Naive B cell (primary cell): ENCODE measurements at regions not wholly inside any gene's neighbourhood (a gene's known extent, or its start where the extent isn't known, plus 50 kb on each side); places are given as distances from the start of the nearest gene placed in this dataset.

Experiments used
- ATAC-seq, 2 donors: fragments of 150-1000 bp; cut with Tn5 transposase; 2 replicates each; pipeline ENCODE4 v1.10.0; 2021; ENCODE audit warnings: low read depth in 2 of 2, mild to moderate bottlenecking in 2 of 2, moderate library complexity in 2 of 2
- DNase-seq: peaks from one replicate; pipeline ENCODE4 v3.0.0; 2022
- H3K27ac Mint-ChIP-seq, 6 donors: one replicate each; pipeline ENCODE4 v1.8.0; 2020 to 2022; ENCODE audit warnings: mild to moderate bottlenecking in 6 of 6, mixed read lengths in 6 of 6, moderate library complexity in 5 of 6, inconsistent platforms in 2 of 6
- H3K27me3 Mint-ChIP-seq, 3 donors: one replicate each; pipeline ENCODE4 v1.8.0; 2021 to 2022; ENCODE audit warnings: mixed read lengths in 3 of 3, mild to moderate bottlenecking in 1 of 3
- H3K36me3 Mint-ChIP-seq, 2 donors: one replicate each; pipeline ENCODE4 v1.8.0; 2020 to 2022; ENCODE audit warnings: mixed read lengths in 2 of 2, inconsistent platforms in 1 of 2, mild to moderate bottlenecking in 1 of 2
- H3K4me1 Mint-ChIP-seq, 3 donors: one replicate each; pipeline ENCODE4 v1.8.0; 2020 to 2022; ENCODE audit warnings: mixed read lengths in 3 of 3, inconsistent platforms in 1 of 3, mild to moderate bottlenecking in 1 of 3, moderate library complexity in 1 of 3
- H3K4me3 Mint-ChIP-seq, 8 donors: one replicate each; pipeline ENCODE4 v1.8.0; 2020 to 2022; ENCODE audit warnings: mild to moderate bottlenecking in 8 of 8, mixed read lengths in 8 of 8, moderate library complexity in 8 of 8, inconsistent platforms in 2 of 8
- H3K9me3 Mint-ChIP-seq, 7 donors: one replicate each; pipeline ENCODE4 v1.8.0; 2020 to 2022; ENCODE audit warnings: mixed read lengths in 7 of 7, mild to moderate bottlenecking in 5 of 7, inconsistent platforms in 2 of 7, moderate library complexity in 1 of 7

DNA sequence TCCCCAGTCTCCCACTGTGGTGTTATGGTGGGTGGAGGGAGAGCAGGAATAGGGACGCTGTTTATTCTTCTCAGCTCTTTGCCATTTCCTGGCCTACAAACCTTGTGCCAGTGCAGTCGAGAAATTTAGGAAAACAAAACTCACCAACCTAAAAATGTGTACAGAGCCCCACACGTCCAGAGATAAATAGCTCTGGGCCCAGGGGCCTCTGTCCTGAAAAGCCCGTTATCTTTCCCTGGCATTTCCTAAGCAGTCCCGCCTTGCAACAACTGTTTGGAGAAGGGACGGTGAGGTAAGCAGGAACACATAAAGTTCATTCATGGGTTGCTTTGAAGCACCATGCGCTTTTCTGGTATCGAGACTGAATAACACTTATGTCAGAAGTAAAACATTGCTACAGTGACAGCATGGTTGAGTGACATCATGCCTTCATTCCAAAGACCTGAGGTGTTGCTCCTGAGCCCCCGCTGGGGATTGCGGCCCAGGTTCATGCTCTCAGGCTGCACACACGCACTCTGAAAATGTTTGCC, 80.1 kb upstream of the NXT1 start:
- no peaks in the 10 kb centered on the region for H3K4me1 Mint-ChIP-seq
- H3K9me3 Mint-ChIP-seq = peaks cover 7 to 19% (median 14%) of the 10 kb centered on the region in 7 donors
- peaks cover 8 to 13% of the 10 kb centered on the region in 2 donors for H3K36me3 Mint-ChIP-seq
- peaks cover 0 to 8% (median 0%) of the 10 kb centered on the region in 3 donors for H3K27me3 Mint-ChIP-seq
- H3K27ac Mint-ChIP-seq = no peak overlapping the region
- ATAC-seq = no peak
- no peak overlapping the region for H3K4me3 Mint-ChIP-seq
- DNase-seq = no peak

GRCh38 chr20:23269954-23270353, 80.6 kb upstream of the NXT1 start:
- Mint-ChIP-seq H3K27me3 (peaks cover 0 to 8% (median 0%) of the 10 kb centered on the region in 3 donors), H3K4me3 (no peak overlapping the region), H3K9me3 (peaks cover 7 to 22% (median 14%) of the 10 kb centered on the region in 7 donors), H3K27ac (no peak overlapping the region), H3K4me1 (no peaks in the 10 kb centered on the region), H3K36me3 (peaks cover 8 to 13% of the 10 kb centered on the region in 2 donors)
- no peak for ATAC-seq
- DNase-seq = no peak

GRCh38 chr20:23268792-23269354, 81.7 kb upstream of the NXT1 start:
- H3K9me3 Mint-ChIP-seq = peaks cover 8 to 22% (median 15%) of the 10 kb centered on the region in 7 donors
- H3K36me3 Mint-ChIP-seq = peaks cover 8 to 13% of the 10 kb centered on the region in 2 donors
- H3K4me1 Mint-ChIP-seq = no peaks in the 10 kb centered on the region
- DNase-seq (no peak), ATAC-seq (no peak)
- peaks cover 0 to 8% (median 0%) of the 10 kb centered on the region in 3 donors for H3K27me3 Mint-ChIP-seq
- no peak overlapping the region for H3K4me3 Mint-ChIP-seq
- no peak overlapping the region for H3K27ac Mint-ChIP-seq

- Mint-ChIP-seq H3K4me1 (no peaks in the 10 kb centered on the region), H3K27ac (no peak overlapping the region), H3K27me3 (peaks cover 0 to 7% (median 0%) of the 10 kb centered on the region in 3 donors), H3K4me3 (no peak overlapping the region), H3K36me3 (peaks cover 8 to 13% of the 10 kb centered on the region in 2 donors), H3K9me3 (peaks cover 14 to 29% (median 17%) of the 10 kb centered on the region in 7 donors)
- no peak for ATAC-seq
- no peak for DNase-seq
These were observed 82.7 kb upstream of the NXT1 start for GRCh38 chr20:23267909-23268308.

DNA sequence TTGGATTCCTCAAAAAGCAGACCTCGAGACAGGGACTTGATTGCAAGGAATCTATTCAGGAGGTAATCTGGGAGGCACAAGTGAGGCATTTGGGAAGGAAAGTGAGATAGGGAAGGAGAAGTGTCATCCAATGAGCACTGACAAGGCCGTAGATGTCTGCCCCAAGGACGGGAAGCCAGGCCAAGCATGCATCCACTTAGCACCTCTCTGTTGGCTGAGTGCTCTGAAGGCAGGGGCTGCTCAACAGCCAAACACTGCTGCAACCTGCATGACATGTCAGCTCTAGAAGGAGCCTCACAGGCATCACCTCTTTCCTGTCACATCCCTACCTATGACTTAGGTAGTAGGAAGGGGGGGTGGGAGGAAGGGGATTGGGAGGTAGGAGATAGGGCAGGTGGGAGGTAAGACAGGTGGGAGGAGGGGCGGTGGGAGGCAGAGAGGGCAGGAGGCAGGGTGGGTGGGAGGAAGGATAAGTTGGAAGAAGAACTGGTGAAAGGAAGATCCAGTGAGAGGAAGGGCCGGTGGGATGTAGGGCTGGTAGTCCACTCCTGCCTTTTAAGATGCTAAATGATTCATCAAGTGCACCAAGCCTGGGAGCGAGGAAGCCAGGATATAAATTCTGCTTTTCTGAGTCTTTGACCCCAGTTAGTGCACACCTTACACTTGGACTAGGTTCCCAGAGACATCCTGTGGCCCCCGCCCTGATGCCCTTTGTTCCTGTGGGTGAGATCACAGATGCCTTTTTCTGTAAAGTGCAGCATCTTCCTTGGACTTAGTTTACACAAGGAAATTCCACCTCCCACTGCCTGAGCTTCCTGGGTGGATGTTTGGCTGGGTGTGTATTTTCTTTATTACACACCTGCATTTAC, 83.8 kb upstream of the NXT1 start:
- Mint-ChIP-seq H3K27me3 (no peaks in the 10 kb centered on the region), H3K4me3 (no peak overlapping the region), H3K9me3 (peaks cover 14 to 29% (median 16%) of the 10 kb centered on the region in 7 donors), H3K4me1 (no peaks in the 10 kb centered on the region), H3K27ac (no peak overlapping the region), H3K36me3 (peaks cover 8 to 13% of the 10 kb centered on the region in 2 donors)
- DNase-seq (no peak), ATAC-seq (no peak)

GRCh38 chr20:23265226-23265625, 85.4 kb upstream of the NXT1 start:
- DNase-seq (no peak), ATAC-seq (no peak)
- Mint-ChIP-seq H3K4me1 (no peaks in the 10 kb centered on the region), H3K27ac (no peak overlapping the region), H3K9me3 (peaks cover 14 to 29% (median 16%) of the 10 kb centered on the region in 7 donors), H3K27me3 (no peaks in the 10 kb centered on the region), H3K36me3 (peaks cover 8 to 13% of the 10 kb centered on the region in 2 donors), H3K4me3 (no peak overlapping the region)

DNA sequence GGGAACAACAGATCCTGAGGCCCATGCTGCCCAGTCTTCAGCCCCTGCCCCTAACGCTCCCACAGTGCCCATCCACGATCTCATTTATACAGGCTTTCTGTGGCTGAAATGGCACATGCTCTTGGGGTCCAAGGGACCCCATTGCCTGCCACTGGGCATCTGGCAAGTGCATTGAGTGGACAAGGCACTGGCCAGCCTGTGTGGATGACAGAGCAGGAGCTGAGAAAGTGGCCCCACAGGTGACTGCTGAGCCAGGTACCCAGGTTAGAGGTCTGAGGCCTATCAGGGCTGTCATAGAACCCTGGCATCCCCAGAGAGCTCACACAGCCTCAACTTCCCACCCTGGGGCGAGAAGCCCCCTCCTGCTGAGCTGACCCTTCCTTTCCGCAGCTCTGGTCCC, 86.0 kb upstream of the NXT1 start:
- no peak for ATAC-seq
- Mint-ChIP-seq H3K27me3 (no peaks in the 10 kb centered on the region), H3K36me3 (peaks cover 5 to 10% of the 10 kb centered on the region in 2 donors), H3K27ac (no peak overlapping the region), H3K9me3 (peaks cover 11 to 24% (median 14%) of the 10 kb centered on the region in 7 donors), H3K4me1 (no peaks in the 10 kb centered on the region), H3K4me3 (no peak overlapping the region)
- DNase-seq = no peak

GRCh38 chr20:23260181-23260840, 90.3 kb upstream of the NXT1 start:
- no peaks in the 10 kb centered on the region for H3K36me3 Mint-ChIP-seq
- peaks cover 0 to 10% (median 3%) of the 10 kb centered on the region in 7 donors for H3K9me3 Mint-ChIP-seq
- DNase-seq (no peak), ATAC-seq (no peak)
- H3K27ac Mint-ChIP-seq = no peak overlapping the region
- H3K4me1 Mint-ChIP-seq = no peaks in the 10 kb centered on the region
- H3K4me3 Mint-ChIP-seq = no peak overlapping the region
- H3K27me3 Mint-ChIP-seq = peaks cover 0 to 4% (median 3%) of the 10 kb centered on the region in 3 donors

DNA sequence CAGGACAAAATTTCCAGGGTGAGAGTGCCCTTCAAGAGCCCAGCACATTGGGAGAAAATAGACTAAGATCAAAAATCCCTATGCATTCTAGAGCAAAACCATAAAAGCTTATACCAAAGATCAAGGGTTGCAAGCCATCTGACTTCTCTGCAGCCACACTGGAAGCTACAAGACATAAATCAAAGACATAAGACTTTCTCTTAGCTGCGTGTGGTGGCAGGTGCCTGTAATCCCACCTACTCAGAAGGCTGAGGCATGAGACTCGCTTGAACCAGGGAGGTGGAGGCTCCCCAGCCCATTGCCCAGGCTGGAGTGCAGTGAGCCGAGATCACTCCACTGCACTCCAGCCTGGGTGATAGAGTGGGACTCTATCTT, 91.9 kb upstream of the NXT1 start:
- no peak for ATAC-seq
- Mint-ChIP-seq H3K4me3 (no peak overlapping the region), H3K36me3 (no peaks in the 10 kb centered on the region), H3K9me3 (peaks cover 0 to 6% (median 3%) of the 10 kb centered on the region in 7 donors), H3K4me1 (no peaks in the 10 kb centered on the region), H3K27ac (no peak overlapping the region), H3K27me3 (peaks cover 1 to 18% (median 13%) of the 10 kb centered on the region in 3 donors)
- DNase-seq = no peak

- peaks cover 8 to 18% (median 18%) of the 10 kb centered on the region in 3 donors for H3K27me3 Mint-ChIP-seq
- ATAC-seq = no peak
These were observed 92.5 kb upstream of the NXT1 start for GRCh38 chr20:23257848-23258746.

DNA sequence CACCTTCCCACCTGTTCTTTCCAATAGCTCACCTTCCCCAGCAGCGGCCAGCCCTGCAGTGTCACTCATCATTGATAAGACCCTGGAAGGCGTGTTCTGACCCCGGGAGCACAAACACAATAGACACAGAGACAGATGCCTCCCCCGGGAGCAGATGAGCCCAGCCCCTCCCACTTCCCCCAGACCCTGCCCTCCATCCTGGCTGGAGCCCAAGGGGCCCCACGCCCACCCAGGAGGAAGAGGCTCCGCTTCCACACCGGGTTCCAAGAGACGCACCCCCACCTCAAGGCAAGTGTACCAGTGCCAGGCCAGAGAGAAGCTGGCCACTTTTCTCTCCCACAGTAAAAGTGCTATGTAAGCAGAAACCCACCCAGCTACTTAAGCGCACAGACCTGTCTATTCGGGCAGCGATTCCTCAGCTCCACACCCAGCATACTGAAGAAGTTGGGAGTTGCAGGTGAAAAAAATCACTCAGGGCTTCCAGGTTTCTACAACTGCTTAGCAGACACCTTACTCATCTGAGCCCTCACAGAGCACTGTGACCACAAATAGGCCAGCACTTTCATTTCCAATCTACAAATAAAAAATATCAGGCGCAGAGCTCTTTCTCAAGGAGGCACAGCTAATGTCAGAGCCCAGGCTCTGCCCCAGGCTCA, 93.4 kb upstream of the NXT1 start:
- ATAC-seq = no peak
- H3K27me3 Mint-ChIP-seq = peaks cover 8 to 20% (median 18%) of the 10 kb centered on the region in 3 donors
- no peaks in the 10 kb centered on the region for H3K4me1 Mint-ChIP-seq
- no peak for DNase-seq
- H3K4me3 Mint-ChIP-seq = no peak overlapping the region
- no peak overlapping the region for H3K27ac Mint-ChIP-seq
- no peaks in the 10 kb centered on the region for H3K36me3 Mint-ChIP-seq
- H3K9me3 Mint-ChIP-seq = no peaks in the 10 kb centered on the region

More at GRCh38 chr20:23257848-23258746, 92.5 kb upstream of the NXT1 start:
- DNase-seq = no peak
- H3K4me1 Mint-ChIP-seq = no peaks in the 10 kb centered on the region
- H3K36me3 Mint-ChIP-seq = no peaks in the 10 kb centered on the region
- H3K27ac Mint-ChIP-seq = peak overlapping the region in 1 of 6 donors; percentile 11
- no peaks in the 10 kb centered on the region for H3K9me3 Mint-ChIP-seq
- no peak overlapping the region for H3K4me3 Mint-ChIP-seq

GRCh38 chr20:23255716-23256385, 94.7 kb upstream of the NXT1 start:
- no peaks in the 10 kb centered on the region for H3K4me1 Mint-ChIP-seq
- ATAC-seq = no peak
- H3K36me3 Mint-ChIP-seq = no peaks in the 10 kb centered on the region
- no peak overlapping the region for H3K27ac Mint-ChIP-seq
- no peak overlapping the region for H3K4me3 Mint-ChIP-seq
- DNase-seq = no peak
- H3K9me3 Mint-ChIP-seq = peaks cover 0 to 1% (median 0%) of the 10 kb centered on the region in 7 donors
- peaks cover 12 to 27% (median 18%) of the 10 kb centered on the region in 3 donors for H3K27me3 Mint-ChIP-seq
